Fibroblast of pulmonary artery (primary cell): ENCODE measurements at regions not wholly inside any gene's neighbourhood (a gene's known extent, or its start where the extent isn't known, plus 50 kb on each side); places are given as distances from the start of the nearest gene placed in this dataset.

Experiments used
- DNase-seq: peaks from one replicate; pipeline ENCODE4 v3.0.0-alpha.2; 2010; ENCODE audit warnings: low read depth
- H3K4me3 ChIP-seq: replicated peaks from 2 replicates; pipeline ENCODE4 v1.5.1; 2011; ENCODE audit warnings: low read depth, mild to moderate bottlenecking, control low read depth, low read length, moderate library complexity
- TF ChIP-seq, protein P1 (sequence below): IDR thresholded peaks from 2 replicates; pipeline ENCODE4 v1.5.1; 2011; ENCODE audit warnings: mild to moderate bottlenecking, control low read depth, low read length, inconsistent platforms; ENCODE audit errors: missing control alignments

GRCh38 chr19:31014668-31015067 lies 334.6 kb downstream of the TSHZ3 start:
- TF ChIP-seq, protein P1, sequence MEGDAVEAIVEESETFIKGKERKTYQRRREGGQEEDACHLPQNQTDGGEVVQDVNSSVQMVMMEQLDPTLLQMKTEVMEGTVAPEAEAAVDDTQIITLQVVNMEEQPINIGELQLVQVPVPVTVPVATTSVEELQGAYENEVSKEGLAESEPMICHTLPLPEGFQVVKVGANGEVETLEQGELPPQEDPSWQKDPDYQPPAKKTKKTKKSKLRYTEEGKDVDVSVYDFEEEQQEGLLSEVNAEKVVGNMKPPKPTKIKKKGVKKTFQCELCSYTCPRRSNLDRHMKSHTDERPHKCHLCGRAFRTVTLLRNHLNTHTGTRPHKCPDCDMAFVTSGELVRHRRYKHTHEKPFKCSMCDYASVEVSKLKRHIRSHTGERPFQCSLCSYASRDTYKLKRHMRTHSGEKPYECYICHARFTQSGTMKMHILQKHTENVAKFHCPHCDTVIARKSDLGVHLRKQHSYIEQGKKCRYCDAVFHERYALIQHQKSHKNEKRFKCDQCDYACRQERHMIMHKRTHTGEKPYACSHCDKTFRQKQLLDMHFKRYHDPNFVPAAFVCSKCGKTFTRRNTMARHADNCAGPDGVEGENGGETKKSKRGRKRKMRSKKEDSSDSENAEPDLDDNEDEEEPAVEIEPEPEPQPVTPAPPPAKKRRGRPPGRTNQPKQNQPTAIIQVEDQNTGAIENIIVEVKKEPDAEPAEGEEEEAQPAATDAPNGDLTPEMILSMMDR, result no peak
- H3K4me3 ChIP-seq, result no peak overlapping the region
- no peak for DNase-seq

DNA sequence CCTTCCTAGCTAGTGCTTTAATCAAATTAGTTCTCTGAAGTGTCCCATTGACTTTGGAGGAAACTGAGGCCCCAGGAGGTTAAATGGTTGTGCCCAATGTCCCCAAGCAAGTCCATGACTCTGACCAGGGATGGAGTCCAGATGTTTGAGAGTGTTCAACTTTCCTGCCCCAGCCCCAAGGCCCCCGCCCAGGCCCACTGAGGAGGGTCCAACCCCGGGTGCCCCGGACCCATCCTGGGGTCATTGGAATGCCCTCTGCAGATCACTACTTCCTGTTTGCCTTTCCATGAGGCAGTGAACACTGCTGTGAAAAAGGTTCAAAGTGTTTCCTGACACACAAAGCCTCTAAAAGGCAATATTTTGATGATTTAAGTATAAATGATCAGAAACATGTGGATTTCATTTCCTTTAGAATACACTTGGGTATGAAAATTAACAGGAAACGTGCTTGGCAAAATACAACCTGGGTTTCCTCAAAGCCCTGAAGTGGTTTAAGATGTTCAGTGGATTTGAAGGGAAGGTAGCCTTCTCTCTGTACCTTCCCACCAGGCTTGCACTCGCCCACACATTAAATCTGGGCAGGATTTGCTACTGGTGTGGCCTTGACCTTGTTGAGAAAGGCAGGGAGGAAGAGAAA lies 335.7 kb downstream of the TSHZ3 start:
- H3K4me3 ChIP-seq, result no peak overlapping the region
- DNase-seq, result no peak
- TF ChIP-seq, protein P1, result no peak

DNA sequence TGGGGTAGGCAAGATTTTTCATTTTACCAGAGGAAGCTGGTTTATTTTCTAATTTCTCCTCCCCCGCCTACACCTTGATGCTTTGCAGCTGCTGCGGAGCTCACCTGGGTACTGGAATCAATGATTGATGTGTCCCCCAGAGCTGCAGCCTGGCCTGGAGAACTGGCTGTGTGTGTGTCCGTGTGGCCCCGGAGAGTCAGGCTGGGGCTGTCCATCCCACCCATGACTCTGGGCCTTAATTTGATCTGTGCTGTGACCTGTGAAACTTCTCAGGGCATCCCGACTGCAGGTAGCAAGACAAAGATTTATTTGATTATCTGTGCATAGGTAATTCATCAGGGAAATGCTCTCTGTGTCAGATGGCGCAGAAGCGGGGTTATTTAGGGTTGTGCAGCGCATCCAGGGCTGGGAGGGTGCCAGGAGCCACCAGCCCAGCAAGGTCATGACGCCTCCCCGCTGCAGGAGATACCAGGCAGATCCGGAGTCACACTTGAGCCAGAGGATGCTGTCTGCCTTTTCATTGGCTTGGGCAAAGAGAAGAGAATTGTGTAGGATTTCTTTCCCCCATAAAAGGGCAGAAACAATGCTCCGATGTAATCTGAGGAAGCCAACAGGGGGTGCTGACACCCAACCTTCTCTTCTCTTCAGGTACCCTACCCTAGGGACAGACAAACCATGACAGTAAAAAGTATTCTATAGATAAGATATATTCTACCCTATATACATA lies 346.6 kb downstream of the TSHZ3 start:
- DNase-seq, result no peak
- TF ChIP-seq, protein P1, result no peak

GRCh38 chr19:31001991-31002390 lies 347.2 kb downstream of the TSHZ3 start:
- TF ChIP-seq, protein P1, result no peak
- no peak for DNase-seq
- H3K4me3 ChIP-seq, result no peak overlapping the region

More for the DNA sequence above, 346.6 kb downstream of the TSHZ3 start:
- no peak overlapping the region for H3K4me3 ChIP-seq

- no peak overlapping the region for H3K4me3 ChIP-seq
- no peak for DNase-seq
- TF ChIP-seq, protein P1, result no peak
Measured at GRCh38 chr19:31000913-31001312, 348.3 kb downstream of the TSHZ3 start.

DNA sequence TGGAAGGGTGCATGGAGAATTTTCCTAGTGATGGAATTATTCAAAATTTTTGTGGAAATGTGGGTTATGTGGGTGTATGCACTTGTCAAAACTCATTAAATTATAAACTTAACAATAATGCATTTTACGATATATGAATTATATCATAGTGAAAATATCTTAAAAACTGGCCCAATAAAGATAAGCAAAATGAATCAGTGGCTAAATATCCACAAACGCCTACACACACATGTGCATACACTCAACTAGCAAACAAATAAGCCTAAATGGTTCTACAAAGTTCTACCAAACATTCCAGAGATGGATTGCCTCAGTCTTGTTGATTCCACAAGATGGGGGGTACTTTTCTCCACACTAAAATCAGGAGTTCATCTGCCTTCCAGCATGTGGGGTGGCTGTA lies 349.5 kb downstream of the TSHZ3 start:
- no peak overlapping the region for H3K4me3 ChIP-seq
- TF ChIP-seq, protein P1, result no peak
- DNase-seq, result no peak

GRCh38 chr19:30997222-30997621 lies 352.0 kb downstream of the TSHZ3 start:
- TF ChIP-seq, protein P1, result no peak
- no peak overlapping the region for H3K4me3 ChIP-seq
- no peak for DNase-seq
